ENCODE measurements at regions not wholly inside any gene's neighbourhood (a gene's known extent, or its start where the extent isn't known, plus 50 kb on each side); places are given as distances from the start of the nearest gene placed in this dataset.
"Not testable (repeated sequence)": the region's sequence is repeated elsewhere in the genome, so short reads cannot be mapped to it uniquely, and the experiment has no call there.

GRCh38 chr2:199570934-199571333 lies 113.2 kb upstream of the SATB2 start:
- DNase-seq (ENCODE audit: low read depth in 2 of 3, low spot score in 1 of 3) = no peak

- no peak for DNase-seq (ENCODE audit: low read depth in 2 of 3, low spot score in 1 of 3)
These were observed 111.6 kb upstream of the SATB2 start for GRCh38 chr2:199569336-199569735.

- no peak for DNase-seq (ENCODE audit: low read depth in 2 of 3, low spot score in 1 of 3)
These were observed 100.4 kb upstream of the SATB2 start for GRCh38 chr2:199558156-199558555.

GRCh38 chr2:199556527-199557285 lies 99.0 kb upstream of the SATB2 start:
- no peak for DNase-seq (ENCODE audit: low read depth in 2 of 3, low spot score in 1 of 3)

GRCh38 chr2:199554026-199554425 lies 96.3 kb upstream of the SATB2 start:
- DNase-seq (ENCODE audit: low read depth in 2 of 3, low spot score in 1 of 3) = no peak

GRCh38 chr2:199552141-199552540 lies 94.4 kb upstream of the SATB2 start:
- no peak for DNase-seq (ENCODE audit: low read depth in 2 of 3, low spot score in 1 of 3)

- DNase-seq (ENCODE audit: low read depth in 2 of 3, low spot score in 1 of 3) = no peak
These were observed 86.0 kb upstream of the SATB2 start for GRCh38 chr2:199543606-199544172.

GRCh38 chr2:199535445-199536177 lies 77.9 kb upstream of the SATB2 start:
- DNase-seq (ENCODE audit: low read depth in 2 of 3, low spot score in 1 of 3) = no peak

GRCh38 chr2:199533873-199534272 lies 76.1 kb upstream of the SATB2 start:
- DNase-seq (ENCODE audit: low read depth in 2 of 3, low spot score in 1 of 3) = not testable (repeated sequence)

GRCh38 chr2:199527071-199527470 lies 69.3 kb upstream of the SATB2 start:
- DNase-seq (ENCODE audit: low read depth in 2 of 3, low spot score in 1 of 3) = no peak

GRCh38 chr2:199524689-199525574 lies 67.2 kb upstream of the SATB2 start:
- no peak for DNase-seq (ENCODE audit: low read depth in 2 of 3, low spot score in 1 of 3)

- no peak for DNase-seq (ENCODE audit: low read depth in 2 of 3, low spot score in 1 of 3)
These were observed 51.7 kb upstream of the SATB2 start for GRCh38 chr2:199509403-199509802.

Measured in stimulated activated CD4-positive, alpha-beta T cell treated with anti-CD3 and anti-CD28 coated beads, Interleukin-12 subunit alpha, Interleukin-12 subunit beta, amount 100 ng/mL, for 48 hours (primary cell).